ENCODE measurements at regions not wholly inside any gene's neighbourhood (a gene's known extent, or its start where the extent isn't known, plus 50 kb on each side); places are given as distances from the start of the nearest gene placed in this dataset.

DNA sequence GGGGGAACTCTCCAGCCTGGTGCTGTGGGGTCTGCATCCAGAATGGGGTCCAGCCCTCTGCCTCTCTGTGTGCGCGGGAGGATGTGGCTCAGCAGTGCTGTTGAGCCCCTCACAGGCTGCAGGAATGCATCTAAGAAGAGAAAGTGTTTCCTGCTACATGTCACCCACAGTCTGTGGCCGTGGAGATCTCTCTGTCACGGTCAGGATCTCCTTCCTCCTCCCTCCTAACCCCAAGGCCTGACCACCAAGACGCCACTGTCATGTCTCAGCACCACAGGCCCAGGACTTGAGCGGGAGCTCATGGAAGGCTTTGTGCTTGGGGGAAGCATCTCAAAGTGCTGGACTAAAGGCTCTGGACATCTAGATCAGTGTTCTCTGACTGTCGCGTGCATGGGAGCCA, 90.1 kb downstream of the SREK1 start:
- Histone ChIP-seq H3K9me3 (ENCODE audit: severe bottlenecking) (no peaks in the 10 kb centered on the region), H3K27me3 (ENCODE audit: insufficient read depth, poor library complexity, severe bottlenecking) (no peaks in the 10 kb centered on the region), H3K27ac (ENCODE audit: poor library complexity, severe bottlenecking) (no peak overlapping the region), H3K4me3 (ENCODE audit: severe bottlenecking) (no peak overlapping the region), H3K36me3 (ENCODE audit: low read depth) (no peaks in the 10 kb centered on the region), H3K4me1 (ENCODE audit: insufficient read depth, poor library complexity, severe bottlenecking) (no peaks in the 10 kb centered on the region)
- no peak for DNase-seq (ENCODE audit: low spot score)
- ATAC-seq (ENCODE audit: low read depth) = no peak
- TF ChIP-seq, protein P1, sequence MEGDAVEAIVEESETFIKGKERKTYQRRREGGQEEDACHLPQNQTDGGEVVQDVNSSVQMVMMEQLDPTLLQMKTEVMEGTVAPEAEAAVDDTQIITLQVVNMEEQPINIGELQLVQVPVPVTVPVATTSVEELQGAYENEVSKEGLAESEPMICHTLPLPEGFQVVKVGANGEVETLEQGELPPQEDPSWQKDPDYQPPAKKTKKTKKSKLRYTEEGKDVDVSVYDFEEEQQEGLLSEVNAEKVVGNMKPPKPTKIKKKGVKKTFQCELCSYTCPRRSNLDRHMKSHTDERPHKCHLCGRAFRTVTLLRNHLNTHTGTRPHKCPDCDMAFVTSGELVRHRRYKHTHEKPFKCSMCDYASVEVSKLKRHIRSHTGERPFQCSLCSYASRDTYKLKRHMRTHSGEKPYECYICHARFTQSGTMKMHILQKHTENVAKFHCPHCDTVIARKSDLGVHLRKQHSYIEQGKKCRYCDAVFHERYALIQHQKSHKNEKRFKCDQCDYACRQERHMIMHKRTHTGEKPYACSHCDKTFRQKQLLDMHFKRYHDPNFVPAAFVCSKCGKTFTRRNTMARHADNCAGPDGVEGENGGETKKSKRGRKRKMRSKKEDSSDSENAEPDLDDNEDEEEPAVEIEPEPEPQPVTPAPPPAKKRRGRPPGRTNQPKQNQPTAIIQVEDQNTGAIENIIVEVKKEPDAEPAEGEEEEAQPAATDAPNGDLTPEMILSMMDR (IDR thresholded peaks at IDR 0.05; ENCODE audit: poor library complexity, severe bottlenecking) = no peak

DNA sequence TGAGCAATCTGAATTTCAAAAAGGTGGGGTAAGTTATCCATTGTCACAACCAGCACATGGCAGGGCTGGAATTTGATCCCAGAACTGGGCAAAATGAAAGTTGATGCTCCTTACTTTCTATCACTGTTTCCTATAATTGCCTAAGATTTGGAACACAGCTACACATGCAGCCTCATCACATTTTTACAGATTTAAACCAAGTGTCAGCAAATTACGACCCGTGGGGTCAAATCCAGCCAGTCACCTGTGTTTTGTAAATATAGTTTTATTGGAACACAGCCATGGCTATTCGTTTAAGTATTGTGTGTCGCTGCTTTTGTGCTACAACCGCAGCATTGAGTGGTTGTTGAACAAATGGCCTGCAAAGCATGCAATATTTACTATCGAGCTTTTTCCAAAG, 94.3 kb downstream of the SREK1 start:
- no peaks in the 10 kb centered on the region for H3K9me3 ChIP-seq (ENCODE audit: severe bottlenecking)
- DNase-seq (ENCODE audit: low spot score) = no peak
- ATAC-seq (ENCODE audit: low read depth) = no peak
- no peaks in the 10 kb centered on the region for H3K36me3 ChIP-seq (ENCODE audit: low read depth)
- H3K4me1 ChIP-seq (ENCODE audit: insufficient read depth, poor library complexity, severe bottlenecking) = no peaks in the 10 kb centered on the region
- no peak overlapping the region for H3K27ac ChIP-seq (ENCODE audit: poor library complexity, severe bottlenecking)
- no peak overlapping the region for H3K4me3 ChIP-seq (ENCODE audit: severe bottlenecking)
- H3K27me3 ChIP-seq (ENCODE audit: insufficient read depth, poor library complexity, severe bottlenecking) = no peaks in the 10 kb centered on the region
- TF ChIP-seq, protein P1 (IDR thresholded peaks at IDR 0.05; ENCODE audit: poor library complexity, severe bottlenecking) = no peak

DNA sequence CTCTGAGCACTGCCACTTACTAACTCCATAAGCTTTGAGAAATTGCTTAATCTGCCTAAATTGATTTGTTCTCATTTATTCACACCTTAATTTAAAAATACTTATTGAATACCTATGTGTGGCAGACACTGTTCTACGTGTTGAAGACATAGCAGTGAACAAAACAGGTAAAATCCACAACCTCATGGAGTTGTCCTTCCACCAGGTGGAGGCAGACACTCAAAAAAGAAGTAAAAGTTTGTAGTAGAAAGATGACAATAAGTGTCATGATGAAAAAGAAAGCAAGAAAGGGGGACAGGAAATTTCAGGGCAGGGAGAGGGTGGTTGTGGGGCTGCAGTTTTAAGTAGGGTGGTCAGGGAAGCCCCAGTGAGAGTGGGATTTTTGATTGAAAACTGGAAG, 94.9 kb downstream of the SREK1 start:
- H3K4me1 ChIP-seq (ENCODE audit: insufficient read depth, poor library complexity, severe bottlenecking) = no peaks in the 10 kb centered on the region
- ATAC-seq (ENCODE audit: low read depth) (0 out of 3 replicates have a peak, but pooled peaks have one; percentile 47), DNase-seq (ENCODE audit: low spot score) (no peak)
- no peaks in the 10 kb centered on the region for H3K27me3 ChIP-seq (ENCODE audit: insufficient read depth, poor library complexity, severe bottlenecking)
- no peaks in the 10 kb centered on the region for H3K9me3 ChIP-seq (ENCODE audit: severe bottlenecking)
- TF ChIP-seq, protein P1 (IDR thresholded peaks at IDR 0.05; ENCODE audit: poor library complexity, severe bottlenecking) = peak; percentile 67
- H3K27ac ChIP-seq (ENCODE audit: poor library complexity, severe bottlenecking) = no peak overlapping the region
- no peaks in the 10 kb centered on the region for H3K36me3 ChIP-seq (ENCODE audit: low read depth)
- H3K4me3 ChIP-seq (ENCODE audit: severe bottlenecking) = no peak overlapping the region

DNA sequence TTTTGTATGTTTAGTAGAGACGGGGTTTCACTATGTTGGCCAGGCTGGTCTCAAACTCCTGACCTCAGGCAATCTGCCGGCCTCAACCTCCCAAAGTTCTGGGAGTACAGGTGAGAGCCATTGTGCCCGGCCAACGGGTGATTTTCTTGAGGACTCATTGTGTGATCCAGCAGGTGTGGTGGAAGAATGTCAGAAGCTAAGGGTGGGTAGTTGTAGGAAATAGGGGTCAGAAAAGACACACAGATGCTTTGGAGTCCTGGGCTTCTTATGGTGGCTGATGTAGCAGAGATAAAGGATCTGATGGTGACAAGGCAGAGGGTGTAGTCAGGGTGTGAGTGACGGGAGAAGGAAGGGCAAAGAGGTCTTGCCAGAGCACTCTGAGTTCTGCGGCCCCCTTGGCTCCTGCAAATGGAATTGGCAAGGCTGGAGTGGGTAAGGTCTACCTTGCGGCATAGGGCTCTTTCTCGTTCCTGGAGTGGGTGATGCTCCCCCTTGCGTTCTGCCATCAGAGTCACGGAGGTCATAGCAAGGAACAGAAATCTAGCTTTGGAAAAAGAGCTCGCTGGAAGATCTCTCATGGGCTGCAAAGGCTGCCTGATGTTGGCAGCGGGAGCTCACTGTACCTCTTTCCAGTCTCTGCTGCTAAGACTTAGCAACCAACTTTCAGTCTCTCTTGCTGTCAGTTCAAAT, 97.2 kb downstream of the SREK1 start:
- Histone ChIP-seq H3K27me3 (ENCODE audit: insufficient read depth, poor library complexity, severe bottlenecking) (no peaks in the 10 kb centered on the region), H3K36me3 (ENCODE audit: low read depth) (no peaks in the 10 kb centered on the region), H3K4me1 (ENCODE audit: insufficient read depth, poor library complexity, severe bottlenecking) (peaks cover under 1% of the 10 kb centered on the region), H3K27ac (ENCODE audit: poor library complexity, severe bottlenecking) (no peak overlapping the region), H3K9me3 (ENCODE audit: severe bottlenecking) (no peaks in the 10 kb centered on the region), H3K4me3 (ENCODE audit: severe bottlenecking) (no peak overlapping the region)
- ATAC-seq (ENCODE audit: low read depth) = no peak
- DNase-seq (ENCODE audit: low spot score) = no peak
- TF ChIP-seq, protein P1 (IDR thresholded peaks at IDR 0.05; ENCODE audit: poor library complexity, severe bottlenecking) = no peak

DNA sequence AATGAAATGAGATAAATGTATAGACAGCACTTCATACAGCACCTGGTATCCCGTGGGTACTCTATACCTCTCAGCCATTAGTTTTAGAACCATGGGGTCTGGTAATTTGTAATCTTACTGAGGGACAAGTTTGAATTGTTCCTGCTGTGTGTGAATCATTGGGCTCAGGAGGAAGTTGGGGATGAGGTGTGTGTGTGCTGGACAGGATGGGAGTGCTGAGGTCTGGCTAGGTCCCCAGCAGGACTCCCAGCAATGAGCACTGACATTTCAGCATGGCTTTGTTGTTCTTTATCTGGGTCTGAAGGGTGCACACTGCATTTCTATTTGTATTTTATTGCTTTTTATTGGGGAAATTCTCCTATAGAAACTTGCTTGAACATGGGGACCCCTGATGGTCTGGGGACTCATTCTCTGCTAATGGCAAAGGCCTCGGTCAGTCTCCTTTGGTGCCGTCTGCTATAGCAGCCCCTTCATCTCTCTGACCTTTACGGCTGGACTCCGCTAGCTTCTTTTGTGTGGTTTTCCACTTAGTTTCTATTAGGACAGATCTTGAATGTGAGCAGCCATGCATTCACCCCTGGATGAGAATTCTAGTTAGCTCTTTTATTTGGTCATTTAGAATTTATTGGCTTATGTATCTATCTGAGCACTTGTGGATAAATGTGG, 98.1 kb downstream of the SREK1 start:
- Histone ChIP-seq H3K27ac (ENCODE audit: poor library complexity, severe bottlenecking) (no peak overlapping the region), H3K9me3 (ENCODE audit: severe bottlenecking) (no peaks in the 10 kb centered on the region), H3K4me1 (ENCODE audit: insufficient read depth, poor library complexity, severe bottlenecking) (peaks cover 10% of the 10 kb centered on the region), H3K4me3 (ENCODE audit: severe bottlenecking) (no peak overlapping the region), H3K36me3 (ENCODE audit: low read depth) (no peaks in the 10 kb centered on the region), H3K27me3 (ENCODE audit: insufficient read depth, poor library complexity, severe bottlenecking) (no peaks in the 10 kb centered on the region)
- DNase-seq (ENCODE audit: low spot score) (no peak), ATAC-seq (ENCODE audit: low read depth) (peak; percentile 44)
- TF ChIP-seq, protein P1 (IDR thresholded peaks at IDR 0.05; ENCODE audit: poor library complexity, severe bottlenecking) = no peak

Measured in RWPE2 (cell line).